PC-9 (cell line): ENCODE measurements at regions not wholly inside any gene's neighbourhood (a gene's known extent, or its start where the extent isn't known, plus 50 kb on each side); places are given as distances from the start of the nearest gene placed in this dataset.

ENCODE experiments used
- EZH2 ChIP-seq: fragments of 200-600 bp; sonication (generic); IDR thresholded peaks from 2 replicates; pipeline ENCODE4 v1.8.0; 2017; ENCODE audit warnings: antibody characterized with exemption, low read depth
- TF ChIP-seq, protein P1 (sequence below): fragments of 200-600 bp; sonication (generic); conservative IDR thresholded peaks from 2 replicates; pipeline ENCODE4 v1.6.1; 2017; ENCODE audit warnings: mixed run types, antibody characterized with exemption, mild to moderate bottlenecking, moderate library complexity

DNA sequence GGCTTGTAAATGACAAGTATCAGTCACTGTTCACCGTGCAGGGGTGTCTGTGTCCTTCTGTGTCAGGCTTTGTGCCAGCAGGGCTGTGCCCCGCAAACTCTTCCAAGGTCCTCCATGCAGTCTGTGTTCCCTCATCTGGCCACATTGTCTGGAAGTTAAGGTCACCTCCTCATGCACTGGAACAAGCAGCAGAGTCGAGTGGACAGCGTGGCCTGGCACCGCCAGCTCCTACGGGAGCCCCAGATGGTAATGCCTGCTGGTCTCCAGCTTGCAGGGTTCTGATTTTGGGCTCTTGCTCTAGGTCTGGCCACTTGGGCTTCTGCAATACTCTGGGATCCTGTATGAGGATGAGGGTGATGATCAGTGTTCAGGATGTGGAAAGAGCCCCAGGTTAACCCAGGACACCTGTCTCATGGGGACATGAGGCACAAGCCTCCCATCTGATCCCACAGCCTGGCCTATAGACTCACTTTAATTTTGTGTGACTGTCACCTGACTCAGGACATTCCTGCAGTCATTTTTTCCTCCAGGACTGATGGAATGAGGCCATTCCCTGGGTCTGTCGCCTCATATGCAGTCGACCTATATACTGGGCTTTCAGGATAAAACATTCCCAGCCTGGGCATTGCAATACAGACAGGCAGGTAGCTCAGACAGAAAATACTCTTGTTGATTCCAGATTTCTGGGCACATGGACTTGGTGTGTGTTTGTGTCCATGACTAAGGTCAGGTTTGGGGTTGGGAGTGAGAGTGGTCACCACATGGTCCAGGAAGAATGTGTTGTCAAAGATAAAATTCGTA is 106.3 kb upstream of the TOP3B start:
- no peak for TF ChIP-seq EZH2
- TF ChIP-seq, protein P1, sequence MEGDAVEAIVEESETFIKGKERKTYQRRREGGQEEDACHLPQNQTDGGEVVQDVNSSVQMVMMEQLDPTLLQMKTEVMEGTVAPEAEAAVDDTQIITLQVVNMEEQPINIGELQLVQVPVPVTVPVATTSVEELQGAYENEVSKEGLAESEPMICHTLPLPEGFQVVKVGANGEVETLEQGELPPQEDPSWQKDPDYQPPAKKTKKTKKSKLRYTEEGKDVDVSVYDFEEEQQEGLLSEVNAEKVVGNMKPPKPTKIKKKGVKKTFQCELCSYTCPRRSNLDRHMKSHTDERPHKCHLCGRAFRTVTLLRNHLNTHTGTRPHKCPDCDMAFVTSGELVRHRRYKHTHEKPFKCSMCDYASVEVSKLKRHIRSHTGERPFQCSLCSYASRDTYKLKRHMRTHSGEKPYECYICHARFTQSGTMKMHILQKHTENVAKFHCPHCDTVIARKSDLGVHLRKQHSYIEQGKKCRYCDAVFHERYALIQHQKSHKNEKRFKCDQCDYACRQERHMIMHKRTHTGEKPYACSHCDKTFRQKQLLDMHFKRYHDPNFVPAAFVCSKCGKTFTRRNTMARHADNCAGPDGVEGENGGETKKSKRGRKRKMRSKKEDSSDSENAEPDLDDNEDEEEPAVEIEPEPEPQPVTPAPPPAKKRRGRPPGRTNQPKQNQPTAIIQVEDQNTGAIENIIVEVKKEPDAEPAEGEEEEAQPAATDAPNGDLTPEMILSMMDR = no peak
